Osteocyte (in vitro differentiated cells): ENCODE measurements at regions not wholly inside any gene's neighbourhood (a gene's known extent, or its start where the extent isn't known, plus 50 kb on each side); places are given as distances from the start of the nearest gene placed in this dataset.

ENCODE experiments used
- DNase-seq: peaks from one replicate; pipeline ENCODE4 v3.0.0; 2021; ENCODE audit warnings: mixed read lengths; ENCODE audit not compliant: unreplicated experiment; ENCODE audit errors: extremely low spot score
- H3K27ac Mint-ChIP-seq: one replicate; pipeline ENCODE4 v1.8.0; 2021; ENCODE audit warnings: mild to moderate bottlenecking, mixed read lengths; ENCODE audit not compliant: unreplicated experiment
- H3K27me3 Mint-ChIP-seq: one replicate; pipeline ENCODE4 v1.8.0; 2021; ENCODE audit warnings: mixed read lengths; ENCODE audit not compliant: unreplicated experiment
- H3K36me3 Mint-ChIP-seq: one replicate; pipeline ENCODE4 v1.8.0; 2021; ENCODE audit warnings: mixed read lengths; ENCODE audit not compliant: unreplicated experiment
- H3K4me1 Mint-ChIP-seq: one replicate; pipeline ENCODE4 v1.8.0; 2021; ENCODE audit warnings: mixed read lengths; ENCODE audit not compliant: unreplicated experiment
- H3K4me3 Mint-ChIP-seq: one replicate; pipeline ENCODE4 v1.8.0; 2021; ENCODE audit warnings: mild to moderate bottlenecking, moderate library complexity, mixed read lengths; ENCODE audit not compliant: unreplicated experiment
- H3K9me3 Mint-ChIP-seq: one replicate; pipeline ENCODE4 v1.8.0; 2021; ENCODE audit warnings: mixed read lengths; ENCODE audit not compliant: unreplicated experiment
- TF ChIP-seq, protein P1 (sequence below): fragments of 200-600 bp; sonication (generic); IDR thresholded peaks from 2 replicates; pipeline ENCODE4 v1.5.0; 2021; ENCODE audit warnings: antibody characterized with exemption, mild to moderate bottlenecking, moderate library complexity

DNA sequence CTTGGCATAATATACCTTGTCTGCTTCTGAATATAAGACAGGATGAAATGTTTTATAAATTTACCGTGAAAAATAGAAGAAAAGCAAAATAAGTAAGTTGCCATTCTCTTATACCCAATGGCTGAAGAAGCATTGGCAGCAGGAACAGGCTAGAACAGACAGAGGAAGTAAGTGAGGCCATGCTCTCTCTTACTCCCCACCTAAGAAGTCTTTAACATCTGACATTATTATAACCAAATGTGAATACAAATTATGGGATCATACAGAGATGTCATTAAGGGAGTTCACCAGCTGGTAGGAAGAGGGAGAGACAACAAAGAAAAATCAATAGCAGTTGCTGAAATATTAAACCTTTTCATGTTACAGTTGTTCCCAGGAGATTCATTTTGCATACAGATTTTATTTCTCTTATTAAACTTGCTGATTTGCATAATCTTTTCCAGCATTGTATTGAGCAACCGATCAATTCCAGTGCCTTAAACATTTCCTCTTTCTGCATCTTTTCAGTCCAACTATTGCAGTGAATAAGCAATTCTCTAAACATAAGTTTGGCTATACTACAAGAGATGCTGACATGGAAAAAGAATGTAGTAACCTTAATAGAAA is 270.6 kb downstream of the SLC6A15 start:
- H3K4me3 Mint-ChIP-seq: no peak overlapping the region
- H3K27ac Mint-ChIP-seq: no peak overlapping the region
- no peaks in the 10 kb centered on the region for H3K36me3 Mint-ChIP-seq
- H3K27me3 Mint-ChIP-seq: no peaks in the 10 kb centered on the region
- no peaks in the 10 kb centered on the region for H3K9me3 Mint-ChIP-seq
- H3K4me1 Mint-ChIP-seq: peaks cover 16% of the 10 kb centered on the region
- DNase-seq: no peak
- TF ChIP-seq, protein P1, sequence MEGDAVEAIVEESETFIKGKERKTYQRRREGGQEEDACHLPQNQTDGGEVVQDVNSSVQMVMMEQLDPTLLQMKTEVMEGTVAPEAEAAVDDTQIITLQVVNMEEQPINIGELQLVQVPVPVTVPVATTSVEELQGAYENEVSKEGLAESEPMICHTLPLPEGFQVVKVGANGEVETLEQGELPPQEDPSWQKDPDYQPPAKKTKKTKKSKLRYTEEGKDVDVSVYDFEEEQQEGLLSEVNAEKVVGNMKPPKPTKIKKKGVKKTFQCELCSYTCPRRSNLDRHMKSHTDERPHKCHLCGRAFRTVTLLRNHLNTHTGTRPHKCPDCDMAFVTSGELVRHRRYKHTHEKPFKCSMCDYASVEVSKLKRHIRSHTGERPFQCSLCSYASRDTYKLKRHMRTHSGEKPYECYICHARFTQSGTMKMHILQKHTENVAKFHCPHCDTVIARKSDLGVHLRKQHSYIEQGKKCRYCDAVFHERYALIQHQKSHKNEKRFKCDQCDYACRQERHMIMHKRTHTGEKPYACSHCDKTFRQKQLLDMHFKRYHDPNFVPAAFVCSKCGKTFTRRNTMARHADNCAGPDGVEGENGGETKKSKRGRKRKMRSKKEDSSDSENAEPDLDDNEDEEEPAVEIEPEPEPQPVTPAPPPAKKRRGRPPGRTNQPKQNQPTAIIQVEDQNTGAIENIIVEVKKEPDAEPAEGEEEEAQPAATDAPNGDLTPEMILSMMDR: no peak

DNA sequence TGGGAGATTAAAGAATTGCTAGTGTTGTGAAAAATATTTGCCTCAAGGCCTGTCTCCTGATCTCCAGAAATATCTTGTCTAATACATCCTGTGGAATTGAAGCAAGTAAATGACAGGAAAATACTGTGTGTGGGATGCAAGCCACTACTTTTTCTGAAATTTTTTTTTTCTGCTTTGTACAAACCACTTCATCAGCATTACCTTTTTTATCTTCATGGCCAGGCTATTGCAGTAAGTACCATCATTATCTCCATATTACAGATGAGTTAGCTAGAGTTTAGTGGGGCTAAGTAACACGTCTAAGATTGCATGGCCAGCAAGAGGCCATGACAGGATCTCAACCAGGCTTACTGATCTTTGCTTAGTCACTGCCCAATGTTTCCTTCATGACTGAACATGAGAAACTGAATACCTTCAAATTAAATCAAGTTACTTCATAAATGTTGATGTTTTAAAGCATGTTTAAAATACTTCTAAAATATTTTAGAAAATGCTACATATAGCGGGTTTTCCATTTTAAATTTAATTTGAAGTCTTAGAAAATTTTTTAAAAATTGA is 273.7 kb downstream of the SLC6A15 start:
- TF ChIP-seq, protein P1: no peak
- DNase-seq: no peak
- Mint-ChIP-seq H3K27me3 (no peaks in the 10 kb centered on the region), H3K36me3 (no peaks in the 10 kb centered on the region), H3K4me3 (no peak overlapping the region), H3K4me1 (peaks cover 20% of the 10 kb centered on the region), H3K9me3 (peaks cover 6% of the 10 kb centered on the region), H3K27ac (peak overlapping the region; percentile 11)

DNA sequence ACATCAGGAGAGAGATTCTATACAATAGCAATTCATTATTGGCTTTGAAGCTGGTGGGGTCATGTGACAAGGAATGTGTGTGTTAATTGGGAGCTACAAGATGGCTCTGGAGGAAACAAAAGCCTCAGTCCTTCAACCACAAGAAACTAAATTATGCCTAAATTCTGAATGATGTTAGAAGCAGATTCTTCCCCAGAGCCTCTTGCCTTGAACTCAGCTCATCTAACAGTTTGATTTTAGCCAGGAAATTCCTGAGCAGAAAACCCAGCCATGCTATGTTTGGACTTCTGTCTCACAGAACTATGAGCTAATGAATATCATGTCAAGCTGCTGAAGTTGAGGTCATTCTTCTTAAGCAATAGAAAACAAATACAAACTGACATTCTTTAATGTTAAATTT is 274.7 kb downstream of the SLC6A15 start:
- TF ChIP-seq, protein P1: no peak
- Mint-ChIP-seq H3K9me3 (peaks cover 9% of the 10 kb centered on the region), H3K27me3 (no peaks in the 10 kb centered on the region), H3K4me3 (no peak overlapping the region), H3K4me1 (peaks cover 20% of the 10 kb centered on the region), H3K36me3 (no peaks in the 10 kb centered on the region), H3K27ac (peak overlapping the region; percentile 2)
- no peak for DNase-seq

DNA sequence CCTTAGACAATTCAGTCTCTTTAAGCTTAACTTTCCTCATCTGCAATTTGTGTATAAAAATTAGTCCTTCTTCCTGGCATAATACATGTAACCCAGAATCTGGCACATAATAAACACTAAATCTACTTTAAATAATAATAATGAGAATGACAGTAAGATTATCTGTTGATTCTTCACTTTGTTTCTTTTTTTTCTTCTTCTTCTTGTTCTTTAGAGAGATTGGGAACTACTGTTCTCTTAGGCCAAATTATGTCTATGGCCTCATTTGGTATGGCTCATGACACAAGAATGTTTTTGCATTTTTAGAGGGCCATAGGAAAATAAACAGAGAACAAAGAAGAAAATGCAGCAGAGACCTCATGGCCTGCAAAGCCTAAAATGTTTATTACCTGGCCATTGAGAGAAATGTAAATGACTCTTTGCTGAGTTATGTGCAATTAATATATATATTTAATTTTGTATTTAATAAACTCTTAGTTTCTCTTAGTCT is 275.8 kb downstream of the SLC6A15 start:
- Mint-ChIP-seq H3K36me3 (no peaks in the 10 kb centered on the region), H3K9me3 (peaks cover 9% of the 10 kb centered on the region), H3K27me3 (no peaks in the 10 kb centered on the region), H3K27ac (no peak overlapping the region), H3K4me3 (no peak overlapping the region), H3K4me1 (peaks cover 20% of the 10 kb centered on the region)
- TF ChIP-seq, protein P1: no peak
- DNase-seq: no peak

DNA sequence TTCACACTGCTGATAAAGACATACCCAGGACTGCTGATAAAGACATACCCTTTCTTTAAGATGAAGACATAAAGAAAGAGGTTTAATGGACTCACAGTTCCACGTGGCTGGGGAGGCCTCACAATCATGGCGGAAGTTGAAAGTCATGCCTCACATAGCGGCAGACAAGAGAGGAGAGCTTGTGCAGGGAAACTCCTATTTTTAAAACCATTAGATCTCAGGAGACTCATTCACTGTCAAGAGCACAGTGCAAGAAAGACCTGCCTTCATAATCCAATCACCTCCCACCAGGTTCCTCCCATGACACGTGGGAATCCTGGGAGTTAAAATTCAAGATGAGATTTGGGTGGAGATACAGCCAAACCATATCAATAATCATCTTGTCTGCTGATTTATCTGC is 278.1 kb downstream of the SLC6A15 start:
- H3K9me3 Mint-ChIP-seq: peaks cover 9% of the 10 kb centered on the region
- peaks cover 20% of the 10 kb centered on the region for H3K4me1 Mint-ChIP-seq
- no peak overlapping the region for H3K4me3 Mint-ChIP-seq
- H3K27me3 Mint-ChIP-seq: no peaks in the 10 kb centered on the region
- no peaks in the 10 kb centered on the region for H3K36me3 Mint-ChIP-seq
- TF ChIP-seq, protein P1: no peak
- H3K27ac Mint-ChIP-seq: no peak overlapping the region
- DNase-seq: no peak
